Omental fat pad (tissue), 3 donors: ENCODE measurements at regions not wholly inside any gene's neighbourhood (a gene's known extent, or its start where the extent isn't known, plus 50 kb on each side); places are given as distances from the start of the nearest gene placed in this dataset.

Experiments used
- ATAC-seq: fragments of 150-250 bp; one replicate; pipeline ENCODE4 v1.9.1; 2016; ENCODE audit warnings: mild to moderate bottlenecking, moderate library complexity; ENCODE audit not compliant: low FRiP score
- DNase-seq: peaks from one replicate; pipeline ENCODE4 v3.0.0-alpha.2; 2019; ENCODE audit warnings: low spot score
- TF ChIP-seq, protein P1 (sequence below), 3 donors: fragments of 450-650 bp; IDR thresholded peaks; one replicate each; pipeline ENCODE4 v1.5.1; 2016 to 2017; ENCODE audit warnings: antibody characterized with exemption in 3 of 3, mild to moderate bottlenecking in 3 of 3, moderate library complexity in 2 of 3

DNA sequence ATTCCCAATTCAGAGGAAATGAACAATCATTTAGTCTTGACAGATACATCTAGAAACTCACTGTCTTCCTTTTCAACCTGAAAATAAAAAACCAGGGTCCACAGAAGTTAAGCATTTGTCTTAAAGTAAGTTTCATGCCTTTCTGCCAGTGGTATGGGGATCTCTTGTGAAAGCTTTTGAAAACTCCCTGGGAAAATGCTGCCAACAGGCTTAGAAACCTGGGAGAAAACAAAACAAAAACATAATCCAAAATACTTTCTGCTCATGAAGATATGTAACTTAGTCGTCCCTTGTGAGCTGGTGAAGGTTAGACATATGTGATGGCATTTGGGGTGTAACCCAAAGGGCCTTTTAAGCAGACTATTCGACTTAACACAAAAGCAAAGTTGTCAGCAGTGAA, 66.4 kb upstream of the ZNF438 start:
- no peak for ATAC-seq
- TF ChIP-seq, protein P1, sequence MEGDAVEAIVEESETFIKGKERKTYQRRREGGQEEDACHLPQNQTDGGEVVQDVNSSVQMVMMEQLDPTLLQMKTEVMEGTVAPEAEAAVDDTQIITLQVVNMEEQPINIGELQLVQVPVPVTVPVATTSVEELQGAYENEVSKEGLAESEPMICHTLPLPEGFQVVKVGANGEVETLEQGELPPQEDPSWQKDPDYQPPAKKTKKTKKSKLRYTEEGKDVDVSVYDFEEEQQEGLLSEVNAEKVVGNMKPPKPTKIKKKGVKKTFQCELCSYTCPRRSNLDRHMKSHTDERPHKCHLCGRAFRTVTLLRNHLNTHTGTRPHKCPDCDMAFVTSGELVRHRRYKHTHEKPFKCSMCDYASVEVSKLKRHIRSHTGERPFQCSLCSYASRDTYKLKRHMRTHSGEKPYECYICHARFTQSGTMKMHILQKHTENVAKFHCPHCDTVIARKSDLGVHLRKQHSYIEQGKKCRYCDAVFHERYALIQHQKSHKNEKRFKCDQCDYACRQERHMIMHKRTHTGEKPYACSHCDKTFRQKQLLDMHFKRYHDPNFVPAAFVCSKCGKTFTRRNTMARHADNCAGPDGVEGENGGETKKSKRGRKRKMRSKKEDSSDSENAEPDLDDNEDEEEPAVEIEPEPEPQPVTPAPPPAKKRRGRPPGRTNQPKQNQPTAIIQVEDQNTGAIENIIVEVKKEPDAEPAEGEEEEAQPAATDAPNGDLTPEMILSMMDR (IDR thresholded peaks at IDR 0.05) = no peak

DNA sequence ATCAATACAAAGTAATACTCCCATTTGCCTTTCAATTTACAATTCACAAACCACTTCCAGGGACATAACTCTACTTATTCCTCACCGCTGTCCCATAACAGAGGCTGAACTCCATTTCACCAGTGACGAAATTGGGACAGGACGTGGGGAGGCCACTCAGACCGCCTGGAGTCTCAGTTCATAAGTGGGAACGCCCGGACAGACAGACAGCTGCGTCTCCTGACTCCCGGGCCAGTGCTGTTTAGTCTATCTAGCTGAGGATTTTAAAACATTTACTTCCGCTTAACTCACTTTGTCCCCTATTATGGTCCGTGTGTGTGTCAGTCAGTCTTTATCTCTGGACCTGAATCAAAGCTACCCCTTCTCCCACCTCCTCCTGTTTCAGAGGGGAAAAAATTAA, 67.4 kb upstream of the ZNF438 start:
- TF ChIP-seq, protein P1 (IDR thresholded peaks at IDR 0.05) = no peak
- no peak for ATAC-seq

More for the DNA sequence above, 66.4 kb upstream of the ZNF438 start:
- DNase-seq = no peak

DNA sequence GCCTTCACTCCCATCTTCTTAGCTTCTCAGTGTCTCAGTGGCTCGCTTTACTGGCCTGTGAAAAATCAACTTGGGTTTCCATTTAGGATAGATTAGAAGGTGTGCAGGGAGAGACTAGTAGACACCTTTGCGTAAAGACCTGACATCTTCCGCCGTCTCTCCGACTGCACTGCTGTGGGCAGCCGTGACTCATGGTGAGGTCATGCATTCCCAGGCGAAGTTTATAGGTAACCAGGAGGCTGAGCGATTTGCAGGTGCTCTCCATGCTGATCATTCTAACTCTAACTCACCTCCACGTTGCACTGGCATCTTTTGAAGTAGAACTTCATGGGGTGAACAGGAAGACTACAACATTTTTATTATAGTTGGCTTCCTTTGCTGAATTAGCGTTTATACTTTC, 68.0 kb upstream of the ZNF438 start:
- TF ChIP-seq, protein P1 (IDR thresholded peaks at IDR 0.05) = no peak
- no peak for DNase-seq
- ATAC-seq = no peak

More for the DNA sequence above, 67.4 kb upstream of the ZNF438 start:
- no peak for DNase-seq

DNA sequence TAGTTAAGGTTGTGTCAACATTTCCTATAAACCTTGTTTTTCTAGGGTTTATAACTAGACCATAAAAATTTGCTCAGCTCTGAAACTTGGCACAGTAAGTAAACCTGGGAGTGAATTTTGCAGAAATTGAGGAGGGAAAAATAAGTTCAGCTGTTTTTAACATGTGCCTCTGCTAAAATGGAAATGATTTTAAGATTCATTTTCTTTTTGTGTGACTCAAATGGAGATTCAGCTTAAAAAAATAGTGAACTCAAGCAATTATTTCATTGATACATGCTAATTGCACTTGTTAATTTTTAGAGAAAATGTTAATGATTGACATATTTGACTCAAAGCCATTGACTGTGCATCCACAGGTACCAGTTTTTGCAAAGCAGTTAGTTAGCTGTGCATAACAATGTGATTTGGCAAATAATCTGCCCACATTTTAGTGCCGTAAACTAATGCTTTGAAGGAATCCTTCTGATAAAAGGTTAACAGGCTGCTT, 68.5 kb upstream of the ZNF438 start:
- ATAC-seq (no peak), DNase-seq (no peak)
- TF ChIP-seq, protein P1 (IDR thresholded peaks at IDR 0.05) = no peak

DNA sequence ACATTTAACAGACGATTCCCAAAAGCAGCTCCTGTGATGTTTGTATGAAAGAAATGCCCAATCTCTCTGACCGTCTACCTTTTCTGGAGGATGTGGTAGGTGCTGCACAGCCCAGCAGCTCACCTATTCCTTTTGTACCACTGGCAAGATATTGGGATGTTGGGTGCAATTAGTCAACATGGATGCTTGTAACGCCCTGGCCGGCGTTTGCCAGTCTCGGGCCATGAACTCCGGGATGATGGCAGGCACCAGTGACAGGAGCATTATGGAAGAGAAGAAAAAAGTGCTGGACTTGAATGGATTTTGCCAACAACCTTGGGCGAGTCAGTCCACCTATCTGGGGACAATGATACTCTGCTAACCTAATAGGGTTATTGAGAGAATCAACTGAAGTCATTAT, 69.0 kb upstream of the ZNF438 start:
- ATAC-seq (no peak), DNase-seq (no peak)
- TF ChIP-seq, protein P1 (IDR thresholded peaks at IDR 0.05) = no peak

DNA sequence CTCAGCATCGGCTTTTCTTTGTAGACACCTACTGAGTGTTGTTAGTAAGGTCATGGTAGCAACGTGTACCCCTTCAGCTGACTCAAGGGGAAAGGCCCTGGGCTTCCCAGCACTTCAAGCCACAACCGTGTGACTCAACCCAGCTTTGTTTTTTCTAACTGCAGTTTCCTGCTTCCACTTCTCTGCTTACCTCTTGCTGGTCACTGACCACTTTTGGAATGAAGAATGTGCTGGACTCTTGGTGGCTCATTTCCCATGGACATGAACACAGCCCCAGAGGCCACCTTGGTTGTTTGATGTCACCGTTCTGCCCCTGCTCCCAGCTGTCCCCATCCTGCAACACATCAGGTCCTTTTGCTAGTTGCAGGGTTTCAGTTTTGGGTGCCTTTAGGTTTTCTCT, 69.5 kb upstream of the ZNF438 start:
- TF ChIP-seq, protein P1 (IDR thresholded peaks at IDR 0.05) = no peak
- ATAC-seq (no peak), DNase-seq (no peak)

DNA sequence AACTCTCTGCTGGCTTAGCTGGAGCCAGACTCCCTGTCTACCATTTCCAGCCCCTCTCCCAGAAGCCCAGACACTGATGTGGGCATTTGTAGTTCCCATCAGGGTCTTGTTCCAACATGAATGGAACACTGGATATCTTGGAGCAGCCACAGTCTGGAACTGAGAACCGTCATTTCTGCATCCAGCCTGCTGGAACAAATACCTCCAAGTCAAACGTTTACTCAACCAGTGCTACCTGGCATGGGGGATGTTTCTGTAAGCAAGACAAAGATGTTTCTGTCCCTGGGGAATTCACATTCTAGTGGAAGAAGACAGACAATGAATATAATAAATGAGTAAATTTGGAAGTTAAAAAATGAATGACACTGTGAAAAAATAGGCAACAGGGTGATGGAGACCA, 70.8 kb upstream of the ZNF438 start:
- no peak for DNase-seq
- TF ChIP-seq, protein P1 (IDR thresholded peaks at IDR 0.05) = no peak
- ATAC-seq = no peak
